Small intestine (tissue), 7 donors: ENCODE measurements at regions not wholly inside any gene's neighbourhood (a gene's known extent, or its start where the extent isn't known, plus 50 kb on each side); places are given as distances from the start of the nearest gene placed in this dataset.

Source experiments
- DNase-seq, 2 donors: peaks; one replicate each; pipeline versions ENCODE4 v3.0.0 to v3.0.0-alpha.2; 2013
- FAIRE-seq: peaks from 2 replicates; lab custom pipeline; 2012; peaks lifted over from hg19 to GRCh38; lab: Jason Lieb, UNC
- H3K27ac ChIP-seq, 3 donors: one replicate each; pipeline ENCODE4 v1.5.1; 2013; ENCODE audit warnings: low read length in 2 of 3, mild to moderate bottlenecking in 2 of 3, control low read depth in 1 of 3, inconsistent platforms in 1 of 3, low read depth in 1 of 3, moderate library complexity in 1 of 3
- H3K27me3 ChIP-seq, 3 donors: one replicate each; pipeline ENCODE4 v1.6.1; 2013; ENCODE audit warnings: low read length in 3 of 3, inconsistent platforms in 1 of 3; ENCODE audit not compliant: control insufficient read depth in 3 of 3, insufficient read depth in 3 of 3
- H3K36me3 ChIP-seq, 3 donors: one replicate each; pipeline ENCODE4 v1.6.1; 2013; ENCODE audit warnings: low read length in 3 of 3, inconsistent platforms in 1 of 3, low read depth in 1 of 3, mild to moderate bottlenecking in 1 of 3, moderate library complexity in 1 of 3; ENCODE audit not compliant: control insufficient read depth in 3 of 3, insufficient read depth in 2 of 3
- H3K4me1 ChIP-seq, 3 donors: one replicate each; pipeline ENCODE4 v1.6.1; 2013; ENCODE audit warnings: low read length in 2 of 3, inconsistent platforms in 1 of 3, low read depth in 1 of 3, mild to moderate bottlenecking in 1 of 3, moderate library complexity in 1 of 3; ENCODE audit not compliant: control insufficient read depth in 3 of 3, insufficient read depth in 2 of 3
- H3K4me3 ChIP-seq, 3 donors: one replicate each; pipeline ENCODE4 v1.5.1; 2013; ENCODE audit warnings: low read length in 3 of 3, control low read depth in 1 of 3, inconsistent platforms in 1 of 3, low read depth in 1 of 3, mild to moderate bottlenecking in 1 of 3, moderate library complexity in 1 of 3
- H3K9me3 ChIP-seq, 2 donors: one replicate each; pipeline ENCODE4 v1.6.1; 2013; ENCODE audit warnings: low read depth in 1 of 2, low read length in 1 of 2; ENCODE audit not compliant: control insufficient read depth in 2 of 2, insufficient read depth in 1 of 2
- WGBS, 3 donors: extraction: QIAGEN DNeasy Blood & Tissue Kit; methylation state at CpG; one replicate each; pipeline ENCODE4 v1.1.7; 2013; 5-methylcytosine and 5-hydroxymethylcytosine counted together
- donor health status: healthy with polysubstance abuse.
- donor health status: control.
- donor health status: control.
- donor health status: Bipolar disorder and iron deficiency.
- donor health status: healthy.

GRCh38 chr10:75329190-75329745 lies 72.3 kb downstream of the ZNF503 start:
- Histone ChIP-seq H3K9me3 (no peaks in the 10 kb centered on the region), H3K27ac (no peak overlapping the region), H3K4me3 (no peak overlapping the region), H3K27me3 (no peaks in the 10 kb centered on the region), H3K4me1 (no peaks in the 10 kb centered on the region), H3K36me3 (no peaks in the 10 kb centered on the region)
- 61 to 73% (median 63%) methylated on average over 2 of the region's 2 CpGs for WGBS, 3 donors
- DNase-seq (no peak), FAIRE-seq (no peak)

- H3K36me3 ChIP-seq: no peaks in the 10 kb centered on the region
- H3K4me1 ChIP-seq: no peaks in the 10 kb centered on the region
- no peak for FAIRE-seq
- DNase-seq: no peak
- no peak overlapping the region for H3K27ac ChIP-seq
- no peaks in the 10 kb centered on the region for H3K27me3 ChIP-seq
- H3K9me3 ChIP-seq: peaks cover 0 to 4% of the 10 kb centered on the region in 2 donors
- no peak overlapping the region for H3K4me3 ChIP-seq
Observed at GRCh38 chr10:75326306-75326705, 75.3 kb downstream of the ZNF503 start.

GRCh38 chr10:75319274-75319673 lies 82.3 kb downstream of the ZNF503 start:
- H3K4me1 ChIP-seq: no peaks in the 10 kb centered on the region
- no peaks in the 10 kb centered on the region for H3K27me3 ChIP-seq
- FAIRE-seq (no peak), DNase-seq (no peak)
- no peak overlapping the region for H3K27ac ChIP-seq
- no peaks in the 10 kb centered on the region for H3K36me3 ChIP-seq
- H3K4me3 ChIP-seq: no peak overlapping the region
- peaks cover 0 to 24% of the 10 kb centered on the region in 2 donors for H3K9me3 ChIP-seq

GRCh38 chr10:75314570-75314969 lies 78.8 kb upstream of the COMTD1 start:
- Histone ChIP-seq H3K4me1 (no peaks in the 10 kb centered on the region), H3K36me3 (no peaks in the 10 kb centered on the region), H3K27ac (no peak overlapping the region), H3K9me3 (peaks cover 0 to 20% of the 10 kb centered on the region in 2 donors), H3K27me3 (no peaks in the 10 kb centered on the region), H3K4me3 (no peak overlapping the region)
- DNase-seq: no peak
- FAIRE-seq: no peak
- 90 to 100% (median 96%) methylated on average over 1 of the region's 1 CpG for WGBS, 3 donors

- H3K27ac ChIP-seq: no peak overlapping the region
- FAIRE-seq: no peak
- H3K4me3 ChIP-seq: no peak overlapping the region
- H3K27me3 ChIP-seq: no peaks in the 10 kb centered on the region
- DNase-seq: no peak
- H3K36me3 ChIP-seq: no peaks in the 10 kb centered on the region
- H3K9me3 ChIP-seq: peaks cover 0 to 13% of the 10 kb centered on the region in 2 donors
- H3K4me1 ChIP-seq: no peaks in the 10 kb centered on the region
Observed at GRCh38 chr10:75312440-75312839, 76.7 kb upstream of the COMTD1 start.

GRCh38 chr10:75305675-75306074 lies 69.9 kb upstream of the COMTD1 start:
- DNase-seq (no peak), FAIRE-seq (no peak)
- Histone ChIP-seq H3K4me1 (no peaks in the 10 kb centered on the region), H3K36me3 (no peaks in the 10 kb centered on the region), H3K4me3 (no peak overlapping the region), H3K9me3 (peaks cover 0 to 9% of the 10 kb centered on the region in 2 donors), H3K27me3 (no peaks in the 10 kb centered on the region), H3K27ac (no peak overlapping the region)

- H3K9me3 ChIP-seq: peaks cover 0 to 9% of the 10 kb centered on the region in 2 donors
- H3K4me1 ChIP-seq: no peaks in the 10 kb centered on the region
- DNase-seq: no peak
- WGBS, 3 donors: 92 to 95% (median 94%) methylated on average over 2 of the region's 2 CpGs
- FAIRE-seq: no peak
- no peaks in the 10 kb centered on the region for H3K27me3 ChIP-seq
- H3K27ac ChIP-seq: no peak overlapping the region
- H3K4me3 ChIP-seq: no peak overlapping the region
- H3K36me3 ChIP-seq: no peaks in the 10 kb centered on the region
Observed at GRCh38 chr10:75304741-75305390, 69.1 kb upstream of the COMTD1 start.

GRCh38 chr10:75304313-75304712 lies 68.6 kb upstream of the COMTD1 start:
- FAIRE-seq: no peak
- WGBS, 3 donors: 81 to 96% (median 85%) methylated on average over 1 of the region's 1 CpG

More at GRCh38 chr10:75304313-75304712, 68.6 kb upstream of the COMTD1 start:
- H3K9me3 ChIP-seq: peaks cover 0 to 9% of the 10 kb centered on the region in 2 donors
- H3K4me1 ChIP-seq: no peaks in the 10 kb centered on the region
- H3K36me3 ChIP-seq: no peaks in the 10 kb centered on the region
- H3K27ac ChIP-seq: no peak overlapping the region
- no peaks in the 10 kb centered on the region for H3K27me3 ChIP-seq
- DNase-seq: no peak
- no peak overlapping the region for H3K4me3 ChIP-seq
